GM21526 (cell line): ENCODE measurements at regions not wholly inside any gene's neighbourhood (a gene's known extent, or its start where the extent isn't known, plus 50 kb on each side); places are given as distances from the start of the nearest gene placed in this dataset.
"Not testable (repeated sequence)": the region's sequence is repeated elsewhere in the genome, so short reads cannot be mapped to it uniquely, and the experiment has no call there.

ENCODE experiments used
- ATAC-seq: cut with Tn5 transposase; IDR thresholded peaks from one replicate; pipeline ENCODE4 v1.9.1; 2021; ENCODE audit warnings: moderate library complexity; ENCODE audit not compliant: unreplicated experiment, low FRiP score

DNA sequence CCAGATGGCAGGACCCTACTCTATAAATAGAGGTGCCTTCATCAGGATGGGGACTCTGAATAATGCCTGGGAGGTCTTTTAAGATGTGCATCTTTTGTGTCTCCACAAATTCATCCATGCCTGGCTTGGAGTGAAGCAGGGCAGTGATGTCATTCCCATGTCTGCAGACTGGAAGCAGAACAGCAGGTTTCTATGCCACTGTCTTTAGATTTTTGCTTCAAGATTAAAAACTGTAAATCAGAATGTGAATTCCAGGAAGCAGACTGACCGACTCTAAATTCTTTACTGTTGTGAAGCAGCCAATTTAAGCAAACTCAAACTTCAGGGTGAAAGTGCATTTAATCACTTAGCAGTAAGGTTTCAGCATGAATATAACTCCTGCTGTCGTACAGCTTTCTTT lies 159.3 kb downstream of the SCG2 start:
- no peak for ATAC-seq

DNA sequence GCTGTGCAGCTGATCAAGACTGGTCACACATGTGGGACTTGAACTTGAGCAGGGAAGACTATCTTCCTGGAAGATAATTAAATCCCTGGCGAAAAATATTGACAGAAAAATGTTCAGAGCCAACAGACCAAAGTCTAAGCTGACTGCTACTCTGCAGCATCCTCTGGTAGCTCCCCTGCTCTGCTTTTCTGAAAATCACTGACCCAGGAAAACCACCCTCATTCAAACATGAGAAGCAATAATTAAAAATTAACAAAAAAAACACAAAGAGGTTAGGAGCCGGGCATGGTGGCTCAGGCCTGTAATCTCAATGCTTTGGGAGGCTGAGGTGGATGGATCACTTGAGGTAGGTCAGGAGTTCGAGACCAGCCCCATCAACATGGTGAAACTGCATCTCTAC lies 151.9 kb downstream of the SCG2 start:
- no peak for ATAC-seq

- no peak for ATAC-seq
Measured at GRCh38 chr2:223457301-223457700, 144.9 kb downstream of the SCG2 start.

DNA sequence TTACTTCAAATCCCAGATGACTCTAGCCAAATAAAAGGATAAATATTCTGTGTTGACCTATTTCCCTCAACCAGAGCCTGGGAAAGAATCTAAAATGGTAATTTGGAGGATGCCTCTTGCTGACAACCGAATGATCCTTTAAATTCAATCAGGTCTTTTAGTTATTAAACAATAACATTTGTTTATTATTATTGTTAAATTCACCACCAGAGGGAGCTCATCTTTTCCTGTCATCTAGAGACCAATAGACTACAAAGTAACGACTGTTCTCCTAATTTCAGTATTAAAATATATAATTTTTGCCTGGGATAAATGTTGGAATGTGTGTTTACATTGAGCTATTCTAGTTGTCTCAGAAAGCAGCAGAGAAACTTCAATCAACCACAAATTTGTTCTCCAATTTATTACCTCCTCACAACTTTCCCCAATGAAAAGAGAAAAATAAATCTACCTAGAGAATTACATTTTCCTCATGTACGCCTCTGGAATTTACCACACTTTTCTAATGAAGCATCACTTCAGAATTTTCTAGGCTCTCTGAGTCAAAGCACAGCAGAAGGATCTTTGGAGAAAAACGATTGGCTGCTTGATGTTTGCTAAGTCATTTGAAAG lies 142.7 kb downstream of the SCG2 start:
- ATAC-seq: no peak

GRCh38 chr2:223460209-223460608 lies 142.0 kb downstream of the SCG2 start:
- no peak for ATAC-seq

GRCh38 chr2:223460774-223461211 lies 141.4 kb downstream of the SCG2 start:
- no peak for ATAC-seq

DNA sequence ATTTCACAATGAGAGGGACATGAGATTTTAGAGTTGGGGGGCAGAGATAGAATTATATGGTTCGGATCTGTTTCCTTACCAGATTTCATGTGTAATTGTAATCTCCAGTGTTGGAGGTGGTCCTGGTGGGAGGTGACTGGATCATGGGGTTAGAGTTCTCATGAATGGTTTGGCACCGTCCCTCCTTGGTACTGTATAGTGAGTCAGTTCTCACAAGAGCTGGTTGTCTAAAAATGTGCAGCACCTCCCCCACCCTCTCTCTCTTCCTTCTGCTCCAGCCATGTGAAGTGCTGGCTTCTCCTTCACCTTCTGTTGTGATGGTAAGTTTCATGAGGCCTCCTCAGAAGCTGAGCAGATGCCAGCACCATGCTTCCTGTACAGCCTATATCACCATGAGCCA lies 138.1 kb downstream of the SCG2 start:
- ATAC-seq: no peak

- ATAC-seq: no peak
Measured at GRCh38 chr2:223465793-223466192, 136.4 kb downstream of the SCG2 start.

DNA sequence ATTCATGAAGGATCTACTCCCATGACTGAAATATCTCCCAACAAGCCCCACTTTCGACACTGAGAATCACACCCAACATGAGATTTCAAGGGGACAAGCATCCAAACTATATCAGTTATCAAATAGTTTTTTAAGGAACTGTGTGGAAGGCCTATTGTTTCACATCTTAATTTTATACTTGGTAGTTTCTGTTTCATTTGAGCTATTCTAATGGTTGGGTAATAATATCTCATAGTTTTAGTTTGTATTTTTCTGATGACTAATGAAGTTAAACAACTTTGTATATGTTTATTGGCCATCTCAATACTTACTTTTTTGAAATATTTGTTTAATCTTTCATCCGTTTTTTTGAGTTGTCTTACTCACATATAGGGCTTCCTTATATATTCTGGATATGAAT lies 135.0 kb downstream of the SCG2 start:
- no peak for ATAC-seq

DNA sequence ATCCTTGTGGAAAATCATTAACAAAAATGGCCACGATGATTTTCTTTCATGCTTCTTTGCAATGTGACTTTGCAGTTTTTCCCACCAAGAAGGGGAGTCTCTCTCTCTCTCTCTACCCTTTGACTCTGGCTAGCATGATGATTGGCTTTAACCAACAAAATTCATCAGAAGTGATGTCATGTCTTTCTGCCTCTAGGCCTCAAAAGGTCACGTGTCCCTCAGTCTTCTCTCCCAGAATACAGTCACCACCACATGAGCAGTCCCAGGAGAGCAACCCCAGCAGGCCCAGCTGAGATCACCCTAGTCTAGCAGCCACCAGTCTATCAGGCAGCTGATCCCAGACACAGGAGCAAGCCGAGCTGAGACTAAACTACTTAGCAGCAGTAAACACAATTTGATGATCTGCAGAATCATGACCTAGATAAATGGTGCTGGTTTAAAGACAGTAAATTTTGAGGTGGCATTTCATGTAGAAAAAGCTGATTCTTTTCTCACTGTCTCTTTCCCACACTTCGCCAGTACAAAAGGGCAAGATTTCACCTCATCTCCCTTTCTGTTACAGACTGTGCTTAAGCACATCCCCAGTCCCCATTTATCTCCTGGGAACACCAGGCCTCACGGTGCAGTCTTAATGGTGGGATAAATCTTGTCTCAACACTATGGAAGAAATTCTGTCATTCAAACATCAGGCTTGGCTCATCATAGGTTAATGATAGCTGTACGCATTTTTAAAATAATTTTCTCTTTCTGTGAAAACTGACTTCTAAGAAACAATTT lies 132.7 kb downstream of the SCG2 start:
- no peak for ATAC-seq

- no peak for ATAC-seq
Measured at GRCh38 chr2:223470602-223471001, 131.6 kb downstream of the SCG2 start.

DNA sequence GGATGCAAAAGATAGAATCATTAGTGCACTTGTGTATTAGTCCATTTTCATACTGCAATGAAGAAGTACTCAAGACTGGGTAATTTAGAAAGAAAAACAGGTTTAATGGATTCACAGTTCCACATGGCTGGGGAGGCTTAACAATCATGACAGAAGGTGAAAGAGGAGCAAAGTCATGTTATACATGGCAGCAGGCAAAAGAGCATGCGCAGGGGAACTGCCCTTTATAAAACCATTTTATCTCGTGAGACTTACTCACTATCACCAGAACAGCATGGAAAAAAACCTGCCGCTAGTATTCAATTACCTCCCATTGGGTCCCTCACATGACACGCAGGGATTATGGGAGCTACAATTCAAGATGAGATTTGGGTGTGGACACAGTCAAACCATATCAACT lies 129.4 kb downstream of the SCG2 start:
- no peak for ATAC-seq

- no peak for ATAC-seq
Measured at GRCh38 chr2:223474893-223475292, 127.3 kb downstream of the SCG2 start.

- no peak for ATAC-seq
Measured at GRCh38 chr2:223475901-223476300, 126.3 kb downstream of the SCG2 start.

GRCh38 chr2:223477318-223477717 lies 124.8 kb downstream of the SCG2 start:
- no peak for ATAC-seq

DNA sequence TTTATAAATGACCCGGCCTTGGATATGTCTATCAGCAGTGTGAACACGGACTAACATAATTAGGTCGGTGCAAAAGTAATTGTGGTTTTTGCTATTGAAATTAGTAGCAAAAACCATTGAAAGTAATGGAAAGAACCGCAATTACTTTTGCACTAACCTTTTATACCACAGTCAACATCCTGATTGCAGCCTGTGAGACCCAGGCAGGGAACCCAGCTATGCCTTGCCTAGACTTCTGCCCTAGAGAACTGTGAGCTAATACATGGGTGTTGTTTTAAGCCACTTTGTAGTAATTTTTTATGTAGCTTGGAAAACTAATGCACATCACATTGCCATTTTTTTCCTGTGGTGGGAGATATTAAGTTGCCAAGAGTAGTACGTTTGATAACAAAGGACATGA lies 120.7 kb downstream of the SCG2 start:
- ATAC-seq: no peak

DNA sequence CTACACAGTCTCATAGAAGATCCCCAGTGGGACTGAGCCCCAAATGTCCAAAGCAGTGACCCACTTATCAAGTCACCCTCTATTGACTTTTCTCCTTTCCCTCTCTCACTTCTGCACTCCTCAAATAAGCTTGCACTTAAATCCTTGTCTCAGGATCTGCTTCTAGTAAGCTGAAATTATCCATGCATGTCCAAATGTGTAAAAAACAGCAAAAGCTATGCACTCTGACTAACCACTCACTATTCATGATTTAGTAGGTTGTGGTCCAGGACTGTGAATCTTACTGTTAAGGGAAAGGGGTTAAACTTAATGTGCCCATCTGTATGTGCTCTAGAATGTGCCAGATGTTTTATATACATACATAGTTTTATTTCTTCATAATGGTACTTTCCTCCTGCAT lies 115.4 kb downstream of the SCG2 start:
- ATAC-seq: no peak

- ATAC-seq: no peak
Measured at GRCh38 chr2:223487214-223487846, 114.8 kb downstream of the SCG2 start.

DNA sequence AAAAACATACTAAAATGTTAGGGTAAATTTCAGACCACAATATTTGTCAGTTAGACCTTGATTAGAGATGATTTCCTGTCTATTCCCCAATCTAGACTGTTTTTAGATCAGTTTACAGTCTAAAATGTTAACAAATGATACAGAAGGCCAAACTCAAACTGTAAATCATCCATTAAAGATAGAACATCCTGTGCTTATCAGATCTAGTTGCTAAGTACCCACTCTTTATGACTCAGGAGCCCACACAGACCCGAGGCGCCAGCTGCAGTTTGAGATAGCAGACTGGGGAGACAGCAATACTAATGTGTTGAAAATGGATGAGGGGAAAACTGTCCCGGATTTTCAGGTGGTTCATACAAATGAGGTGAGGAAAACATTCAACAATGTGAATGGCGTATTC lies 113.3 kb downstream of the SCG2 start:
- ATAC-seq: no peak

GRCh38 chr2:223494496-223494895 lies 107.7 kb downstream of the SCG2 start:
- no peak for ATAC-seq

- no peak for ATAC-seq
Measured at GRCh38 chr2:223494942-223495341, 107.2 kb downstream of the SCG2 start.

- ATAC-seq: not testable (repeated sequence)
Measured at GRCh38 chr2:223496853-223497252, 105.3 kb downstream of the SCG2 start.
